H9 (cell line): ENCODE measurements at regions not wholly inside any gene's neighbourhood (a gene's known extent, or its start where the extent isn't known, plus 50 kb on each side); places are given as distances from the start of the nearest gene placed in this dataset.

Source experiments
- DNase-seq: peaks from one replicate; pipeline ENCODE4 v3.0.0-alpha.2; 2017
- H2AFZ ChIP-seq: one replicate; pipeline ENCODE4 v1.6.1; 2013; ENCODE audit warnings: mild to moderate bottlenecking, low read length, control low read depth, moderate library complexity
- H2AK5ac ChIP-seq: 2 replicates; pipeline ENCODE4 v1.6.1; 2013; ENCODE audit warnings: low read length, control low read depth, mixed read lengths; ENCODE audit not compliant: insufficient read length
- H2BK120ac ChIP-seq: one replicate; pipeline ENCODE4 v1.6.1; 2013; ENCODE audit warnings: low read depth, mild to moderate bottlenecking, low read length, control low read depth, inconsistent platforms; ENCODE audit not compliant: poor library complexity, severe bottlenecking
- H2BK12ac ChIP-seq: 2 replicates; pipeline ENCODE4 v1.6.1; 2013; ENCODE audit warnings: low read length, control low read depth, mixed read lengths, low read depth; ENCODE audit not compliant: insufficient read length
- H2BK15ac ChIP-seq: 2 replicates; pipeline ENCODE4 v1.6.1; 2013; ENCODE audit warnings: low read depth, low read length, control low read depth
- H2BK20ac ChIP-seq: one replicate; pipeline ENCODE4 v1.6.1; 2013; ENCODE audit warnings: low read depth, mild to moderate bottlenecking, low read length, control low read depth, inconsistent platforms; ENCODE audit not compliant: poor library complexity, severe bottlenecking
- H2BK5ac ChIP-seq: 2 replicates; pipeline ENCODE4 v1.6.1; 2013; ENCODE audit warnings: low read length, control low read depth, mixed read lengths; ENCODE audit not compliant: insufficient read length
- H3K14ac ChIP-seq: 2 replicates; pipeline ENCODE4 v1.6.1; 2013; ENCODE audit warnings: low read length, control low read depth; ENCODE audit not compliant: insufficient read depth
- H3K18ac ChIP-seq: 2 replicates; pipeline ENCODE4 v1.6.1; 2013; ENCODE audit warnings: low read depth, mild to moderate bottlenecking, mixed read lengths, low read length, control low read depth; ENCODE audit not compliant: insufficient read length
- H3K23ac ChIP-seq: 2 replicates; pipeline ENCODE4 v1.6.1; 2013; ENCODE audit warnings: low read length, control low read depth, mixed read lengths, low read depth; ENCODE audit not compliant: insufficient read length
- H3K23me2 ChIP-seq: 2 replicates; pipeline ENCODE4 v1.6.1; 2013; ENCODE audit warnings: low read depth, mild to moderate bottlenecking, mixed read lengths, low read length, control low read depth; ENCODE audit not compliant: insufficient read length, poor library complexity, severe bottlenecking
- H3K27ac ChIP-seq: 2 replicates; pipeline ENCODE4 v1.5.1; 2013; ENCODE audit warnings: low read length, control low read depth, mixed read lengths, low read depth; ENCODE audit not compliant: insufficient read length
- H3K27me3 ChIP-seq: 2 replicates; pipeline ENCODE4 v1.6.1; 2013; ENCODE audit warnings: low read length, control low read depth, inconsistent platforms; ENCODE audit not compliant: insufficient read depth
- H3K4ac ChIP-seq: 2 replicates; pipeline ENCODE4 v1.6.1; 2013; ENCODE audit warnings: low read depth, mild to moderate bottlenecking, control low read depth, inconsistent platforms, low read length, moderate library complexity
- H3K4me1 ChIP-seq: 2 replicates; pipeline ENCODE4 v1.6.1; 2013; ENCODE audit warnings: low read length, control low read depth, inconsistent platforms; ENCODE audit not compliant: insufficient read depth
- H3K4me2 ChIP-seq: 2 replicates; pipeline ENCODE4 v1.6.1; 2013; ENCODE audit warnings: low read length, control low read depth, mixed read lengths; ENCODE audit not compliant: insufficient read length, insufficient read depth
- H3K56ac ChIP-seq: 2 replicates; pipeline ENCODE4 v1.6.1; 2013; ENCODE audit warnings: low read depth, mild to moderate bottlenecking, mixed read lengths, low read length, control low read depth; ENCODE audit not compliant: insufficient read length
- H3K79me1 ChIP-seq: 2 replicates; pipeline ENCODE4 v1.6.1; 2013; ENCODE audit warnings: low read depth, mild to moderate bottlenecking, moderate library complexity, low read length, control low read depth, inconsistent platforms; ENCODE audit not compliant: insufficient read depth, poor library complexity, severe bottlenecking
- H3K79me2 ChIP-seq: 2 replicates; pipeline ENCODE4 v1.6.1; 2013; ENCODE audit warnings: low read length, control low read depth, inconsistent platforms; ENCODE audit not compliant: insufficient read depth
- H3K9ac ChIP-seq: 2 replicates; pipeline ENCODE4 v1.6.1; 2013; ENCODE audit warnings: low read length, control low read depth, mixed read lengths; ENCODE audit not compliant: insufficient read length; ENCODE audit errors: extremely low read depth
- H3K9me3 ChIP-seq: one replicate; pipeline ENCODE4 v1.6.1; 2013; ENCODE audit warnings: low read depth, low read length, inconsistent platforms; ENCODE audit not compliant: control insufficient read depth
- H3T11ph ChIP-seq: one replicate; pipeline ENCODE4 v1.6.1; 2013; ENCODE audit warnings: mild to moderate bottlenecking, low read length, control low read depth, inconsistent platforms
- H4K20me1 ChIP-seq: one replicate; pipeline ENCODE4 v1.6.1; 2013; ENCODE audit not compliant: control insufficient read depth, insufficient read length, insufficient read depth
- H4K5ac ChIP-seq: 2 replicates; pipeline ENCODE4 v1.6.1; 2013; ENCODE audit warnings: low read depth, mild to moderate bottlenecking, mixed read lengths, low read length, control low read depth; ENCODE audit not compliant: insufficient read length
- H4K8ac ChIP-seq: replicated peaks from 2 replicates; pipeline ENCODE4 v1.6.1; 2013; ENCODE audit warnings: low read length, control low read depth, mixed read lengths, low read depth; ENCODE audit not compliant: insufficient read length
- H4K91ac ChIP-seq: 2 replicates; pipeline ENCODE4 v1.6.1; 2013; ENCODE audit warnings: low read depth, mild to moderate bottlenecking, moderate library complexity, mixed read lengths, low read length, control low read depth; ENCODE audit not compliant: insufficient read length
- H3K27ac Mint-ChIP-seq, 3 experiments: 2 replicates in 2 of 3; 3 replicates in 1 of 3; pipeline ENCODE4 v1.8.0; 2020 to 2021; ENCODE audit warnings: mixed read lengths in 3 of 3, mild to moderate bottlenecking in 1 of 3, moderate library complexity in 1 of 3
- H3K27me3 Mint-ChIP-seq: 2 replicates; pipeline ENCODE4 v1.8.0; 2021; ENCODE audit warnings: low read depth, mild to moderate bottlenecking, moderate library complexity, mixed read lengths
- H3K36me3 Mint-ChIP-seq, 3 experiments: 2 replicates in 2 of 3; 3 replicates in 1 of 3; pipeline ENCODE4 v1.8.0; 2020 to 2021; ENCODE audit warnings: low read depth in 3 of 3, mixed read lengths in 3 of 3; ENCODE audit not compliant: insufficient read depth in 1 of 3
- H3K4me1 Mint-ChIP-seq, 2 experiments: 2 replicates each; pipeline ENCODE4 v1.8.0; 2020; ENCODE audit warnings: mixed read lengths in 2 of 2
- H3K4me3 Mint-ChIP-seq, 2 experiments: 2 replicates in 1 of 2; 3 replicates in 1 of 2; pipeline ENCODE4 v1.8.0; 2020 to 2021; ENCODE audit warnings: mild to moderate bottlenecking in 2 of 2, mixed read lengths in 2 of 2, moderate library complexity in 1 of 2
- H3K9me3 Mint-ChIP-seq, 2 experiments: 2 replicates in 1 of 2; 3 replicates in 1 of 2; pipeline ENCODE4 v1.8.0; 2020; ENCODE audit warnings: mild to moderate bottlenecking in 2 of 2, mixed read lengths in 2 of 2, moderate library complexity in 1 of 2
- WGBS: extraction: QIAGEN DNeasy Blood & Tissue Kit; methylation state at CpG from one replicate; pipeline ENCODE4 v1.1.7; 2013; ENCODE audit warnings: missing lambda C conversion rate, low lambda C conversion rate, mixed read lengths; ENCODE audit not compliant: insufficient read length; ENCODE audit errors: extremely low coverage; 5-methylcytosine and 5-hydroxymethylcytosine counted together
- TF ChIP-seq, protein P1 (sequence below): fragments of 200-600 bp; sonication (generic); conservative IDR thresholded peaks from 3 replicates; pipeline ENCODE4 v1.8.0; 2021; ENCODE audit warnings: antibody characterized with exemption, mild to moderate bottlenecking

DNA sequence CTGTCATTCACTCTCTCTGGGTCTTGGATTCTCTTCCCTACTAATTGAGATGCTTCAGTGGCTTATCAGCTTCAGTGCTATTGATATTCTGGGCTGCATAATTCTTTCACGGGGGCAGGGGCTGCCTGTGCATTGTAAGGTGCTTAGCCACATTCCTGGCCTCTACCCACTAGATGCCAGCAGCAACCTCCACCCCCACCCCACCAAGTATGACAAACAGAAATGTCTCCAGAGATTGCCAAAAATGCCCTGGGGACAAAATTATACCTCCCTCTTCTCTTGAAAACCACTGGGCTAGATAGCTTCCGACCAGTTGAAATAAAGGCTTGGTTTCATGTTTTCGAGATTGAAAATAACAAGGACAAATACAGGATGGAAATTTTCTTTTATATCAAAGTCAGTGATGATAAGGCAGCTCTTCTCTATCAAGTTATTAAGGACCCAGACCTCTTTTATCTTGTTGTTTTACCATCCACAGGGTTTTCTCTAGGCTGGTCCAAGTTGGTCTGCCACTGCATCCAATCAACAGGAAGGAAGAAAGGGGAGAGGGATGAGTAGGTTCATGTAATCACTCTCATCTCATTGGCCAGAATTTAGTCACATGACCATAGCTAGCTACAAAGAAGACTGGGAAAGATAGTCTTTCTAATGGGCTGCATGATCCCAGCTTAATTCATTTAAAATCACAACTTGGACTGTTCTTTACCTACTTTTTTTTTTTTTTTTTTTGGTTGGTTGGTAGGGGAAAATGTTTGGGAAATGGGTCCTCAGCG lies 92.1 kb upstream of the RANBP3L start:
- Mint-ChIP-seq H3K4me3 (no peak overlapping the region), H3K4me1 (peaks cover 11 to 13% of the 10 kb centered on the region in 2 experiments), H3K27ac (no peak overlapping the region), H3K9me3 (no peaks in the 10 kb centered on the region), H3K27me3 (no peaks in the 10 kb centered on the region; the same call in none of the 2 replicates), H3K36me3 (no peaks in the 10 kb centered on the region)
- TF ChIP-seq, protein P1, sequence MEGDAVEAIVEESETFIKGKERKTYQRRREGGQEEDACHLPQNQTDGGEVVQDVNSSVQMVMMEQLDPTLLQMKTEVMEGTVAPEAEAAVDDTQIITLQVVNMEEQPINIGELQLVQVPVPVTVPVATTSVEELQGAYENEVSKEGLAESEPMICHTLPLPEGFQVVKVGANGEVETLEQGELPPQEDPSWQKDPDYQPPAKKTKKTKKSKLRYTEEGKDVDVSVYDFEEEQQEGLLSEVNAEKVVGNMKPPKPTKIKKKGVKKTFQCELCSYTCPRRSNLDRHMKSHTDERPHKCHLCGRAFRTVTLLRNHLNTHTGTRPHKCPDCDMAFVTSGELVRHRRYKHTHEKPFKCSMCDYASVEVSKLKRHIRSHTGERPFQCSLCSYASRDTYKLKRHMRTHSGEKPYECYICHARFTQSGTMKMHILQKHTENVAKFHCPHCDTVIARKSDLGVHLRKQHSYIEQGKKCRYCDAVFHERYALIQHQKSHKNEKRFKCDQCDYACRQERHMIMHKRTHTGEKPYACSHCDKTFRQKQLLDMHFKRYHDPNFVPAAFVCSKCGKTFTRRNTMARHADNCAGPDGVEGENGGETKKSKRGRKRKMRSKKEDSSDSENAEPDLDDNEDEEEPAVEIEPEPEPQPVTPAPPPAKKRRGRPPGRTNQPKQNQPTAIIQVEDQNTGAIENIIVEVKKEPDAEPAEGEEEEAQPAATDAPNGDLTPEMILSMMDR = no peak
- no peak overlapping the region for H2BK5ac ChIP-seq
- H3K27me3 ChIP-seq = no peaks in the 10 kb centered on the region
- H3K4me1 ChIP-seq = no peaks in the 10 kb centered on the region
- no peaks in the 10 kb centered on the region for H4K20me1 ChIP-seq
- H4K8ac ChIP-seq = no peak overlapping the region
- H3K9me3 ChIP-seq = no peaks in the 10 kb centered on the region
- H3K4me2 ChIP-seq = no peak overlapping the region
- no peak overlapping the region for H2BK12ac ChIP-seq
- H2AFZ ChIP-seq = no peak overlapping the region
- no peak overlapping the region for H4K5ac ChIP-seq
- H2AK5ac ChIP-seq = no peak overlapping the region
- H2BK120ac ChIP-seq = no peak overlapping the region
- no peaks in the 10 kb centered on the region for H3K79me2 ChIP-seq
- H2BK20ac ChIP-seq = no peak overlapping the region
- H3K27ac ChIP-seq = no peak overlapping the region
- no peak for DNase-seq
- no peak overlapping the region for H3K18ac ChIP-seq
- H3K23ac ChIP-seq = no peak overlapping the region
- H3K23me2 ChIP-seq = no peaks in the 10 kb centered on the region
- no CpG with 5 or more reads among the region's 4 CpGs for WGBS
- no peak overlapping the region for H4K91ac ChIP-seq
- no peak overlapping the region for H3K14ac ChIP-seq
- no peak overlapping the region for H3T11ph ChIP-seq
- no peaks in the 10 kb centered on the region for H3K79me1 ChIP-seq
- no peak overlapping the region for H3K9ac ChIP-seq
- H3K56ac ChIP-seq = no peak overlapping the region
- H3K4ac ChIP-seq = no peak overlapping the region
- no peak overlapping the region for H2BK15ac ChIP-seq
